AG10803 (cell line): ENCODE measurements at regions not wholly inside any gene's neighbourhood (a gene's known extent, or its start where the extent isn't known, plus 50 kb on each side); places are given as distances from the start of the nearest gene placed in this dataset.
"Not testable (repeated sequence)": the region's sequence is repeated elsewhere in the genome, so short reads cannot be mapped to it uniquely, and the experiment has no call there.

Experiments used
- DNase-seq: peaks from one replicate; pipeline ENCODE4 v3.0.0; 2010; ENCODE audit warnings: low read depth
- H3K4me3 ChIP-seq: 2 replicates; pipeline ENCODE4 v1.5.1; 2011; ENCODE audit warnings: mild to moderate bottlenecking, low read length, control low read depth
- CTCF ChIP-seq: conservative IDR thresholded peaks from 2 replicates; pipeline ENCODE4 v1.5.1; 2011; ENCODE audit warnings: mild to moderate bottlenecking, low read length, control low read depth, inconsistent platforms

- TF ChIP-seq CTCF, result no peak
- H3K4me3 ChIP-seq, result no peak overlapping the region
- no peak for DNase-seq
These were observed 171.6 kb downstream of the TMEM200A start for GRCh38 chr6:130537447-130537846.

DNA sequence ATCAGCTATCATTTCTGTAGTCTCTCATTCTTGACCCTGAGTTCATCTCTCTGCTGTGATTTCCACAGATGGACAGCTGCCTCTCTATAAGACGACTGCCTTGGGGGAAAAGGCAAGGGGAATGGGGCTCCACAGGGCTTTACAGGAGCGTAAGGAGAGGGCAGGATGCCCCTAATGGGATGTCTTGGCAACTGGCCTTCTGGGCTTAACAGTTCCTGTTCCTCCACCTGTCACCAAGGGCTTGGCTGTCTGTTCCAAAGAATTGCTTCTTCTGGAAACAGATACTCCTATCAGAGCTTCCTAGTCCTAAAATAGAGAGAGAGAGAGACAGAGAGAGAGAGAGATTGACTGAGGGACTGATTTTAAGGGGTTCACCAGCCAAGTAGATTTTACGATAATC is 181.9 kb downstream of the TMEM200A start:
- TF ChIP-seq CTCF, result no peak
- H3K4me3 ChIP-seq, result no peak overlapping the region
- no peak for DNase-seq

DNA sequence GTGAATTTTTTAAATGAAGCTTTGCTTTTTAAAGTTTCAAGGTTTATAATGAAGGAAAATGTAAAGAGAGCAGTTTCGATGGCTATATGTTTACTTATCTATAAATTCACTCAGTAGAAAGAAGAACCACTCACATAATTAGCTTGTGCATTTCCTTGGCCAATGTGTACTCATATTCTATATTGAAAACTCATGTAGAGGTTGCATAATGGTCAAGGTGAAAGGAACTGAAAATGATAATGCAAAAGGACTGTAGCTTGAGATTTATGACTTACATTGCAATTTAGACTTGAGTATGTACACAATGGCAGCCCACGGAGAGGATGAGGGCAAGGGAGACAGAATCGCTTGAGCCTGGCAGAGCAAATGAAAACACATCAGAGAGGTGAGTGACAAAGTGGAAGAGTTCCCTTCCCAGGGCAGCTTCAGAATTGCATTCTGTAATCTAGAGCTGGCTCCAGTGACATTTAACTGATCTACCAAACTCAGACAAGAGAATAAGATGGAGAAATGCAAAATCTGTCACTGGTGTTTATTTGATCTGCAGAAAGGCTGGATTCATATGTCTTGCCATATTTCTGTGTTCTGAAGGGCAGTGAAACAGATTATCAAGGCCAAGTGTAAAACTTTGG is 191.8 kb downstream of the TMEM200A start:
- no peak for TF ChIP-seq CTCF
- no peak overlapping the region for H3K4me3 ChIP-seq
- no peak for DNase-seq

DNA sequence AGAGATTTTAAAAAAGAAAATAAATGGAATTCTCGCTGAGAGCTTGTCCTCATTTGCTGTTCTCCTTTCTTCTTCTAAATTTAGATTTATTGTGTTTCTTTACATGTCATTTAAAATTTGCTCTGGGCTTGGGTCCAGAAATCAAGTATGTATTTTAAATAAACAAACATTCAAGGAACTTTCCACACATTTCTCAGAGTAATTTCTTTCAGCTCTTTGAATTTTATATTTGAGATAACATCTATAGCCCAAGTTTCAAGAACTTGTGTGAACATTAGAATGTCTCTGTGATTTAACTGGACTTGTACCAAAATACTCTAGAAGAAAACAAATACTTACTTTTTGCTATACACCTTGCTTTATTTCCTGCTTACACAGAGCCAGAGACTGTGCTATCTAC is 192.3 kb downstream of the TMEM200A start:
- TF ChIP-seq CTCF, result no peak
- H3K4me3 ChIP-seq, result no peak overlapping the region
- no peak for DNase-seq

DNA sequence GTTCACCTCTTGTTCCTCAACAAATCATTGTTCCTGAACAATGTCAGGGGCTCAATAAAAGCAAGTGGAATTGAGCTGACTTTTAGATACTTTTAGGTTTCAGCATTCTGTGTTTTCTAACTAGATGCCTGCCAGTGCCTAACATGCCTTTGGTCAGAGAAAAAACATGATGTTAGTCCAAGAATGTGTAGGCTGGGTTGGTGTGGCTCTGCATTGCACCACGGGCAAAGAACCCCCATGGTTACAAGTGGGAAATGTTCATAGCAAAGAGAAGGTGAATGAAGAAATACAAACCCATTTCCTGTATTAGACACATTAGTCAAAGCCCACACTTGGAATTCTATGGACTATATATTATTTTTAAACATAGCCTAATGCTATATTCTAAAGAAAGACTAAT is 193.3 kb downstream of the TMEM200A start:
- no peak for TF ChIP-seq CTCF
- H3K4me3 ChIP-seq, result no peak overlapping the region
- DNase-seq, result peak; percentile 59

GRCh38 chr6:130560231-130560630 is 194.4 kb downstream of the TMEM200A start:
- H3K4me3 ChIP-seq, result no peak overlapping the region
- no peak for TF ChIP-seq CTCF
- peak; percentile 5 for DNase-seq

DNA sequence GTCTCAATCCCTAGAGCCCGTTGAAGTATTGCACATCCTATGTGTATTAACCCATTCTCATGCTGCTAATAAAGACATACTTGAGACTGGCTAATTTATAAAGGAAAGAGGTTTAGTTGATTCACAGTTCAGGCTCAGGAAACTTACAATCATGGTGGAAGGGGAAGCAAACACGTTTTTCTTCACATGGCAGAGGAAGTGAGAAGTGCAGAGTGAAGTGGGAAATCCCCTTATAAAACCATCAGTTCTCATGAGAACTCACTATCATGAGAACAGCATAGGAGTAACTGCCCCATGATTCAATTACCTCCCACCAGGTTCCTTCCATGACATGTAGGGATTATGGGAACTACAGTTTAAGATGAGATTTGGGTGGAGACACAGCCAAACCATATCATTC is 195.3 kb downstream of the TMEM200A start:
- H3K4me3 ChIP-seq, DNase-seq: not testable (repeated sequence)

DNA sequence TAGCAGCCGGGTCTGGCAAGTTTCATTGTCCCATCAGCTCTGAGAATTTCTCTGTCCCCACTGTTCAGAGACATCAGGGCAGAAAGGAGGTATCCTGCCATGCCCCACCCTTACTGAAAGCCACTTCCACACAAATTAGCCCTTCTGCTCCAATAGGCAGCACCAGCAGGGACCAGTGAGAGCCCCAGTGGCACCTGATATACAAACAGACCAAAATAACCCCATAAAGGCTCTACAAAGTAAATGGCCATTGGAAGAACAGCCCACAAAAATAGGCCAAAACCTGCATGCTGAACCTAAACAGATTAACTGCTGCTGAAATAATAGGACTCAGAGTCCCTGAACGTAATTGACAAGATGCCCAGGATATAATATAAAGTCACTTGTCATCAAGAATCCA is 199.9 kb downstream of the TMEM200A start:
- no peak for TF ChIP-seq CTCF
- no peak overlapping the region for H3K4me3 ChIP-seq
- DNase-seq, result no peak
